ENCODE measurements at regions not wholly inside any gene's neighbourhood (a gene's known extent, or its start where the extent isn't known, plus 50 kb on each side); places are given as distances from the start of the nearest gene placed in this dataset.

DNA sequence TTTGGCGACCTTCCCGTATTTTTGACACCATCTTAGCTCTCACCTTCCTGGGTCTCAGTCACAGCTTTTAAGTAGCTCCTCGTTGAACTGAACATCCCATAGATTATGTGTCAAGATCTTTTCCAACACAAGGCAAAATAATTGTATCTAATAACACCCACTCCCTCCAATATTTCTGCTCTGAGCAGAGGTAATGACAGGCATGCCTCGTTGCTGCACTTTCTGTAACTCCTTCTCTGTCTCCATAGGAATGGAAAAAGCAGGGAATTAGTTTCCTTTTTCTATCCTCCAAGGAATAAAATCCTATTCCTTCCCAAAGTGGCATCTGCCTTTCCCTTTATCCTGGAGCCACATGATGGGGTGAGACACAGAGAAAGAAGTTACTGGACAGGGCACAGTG, 174.0 kb upstream of the CDH20 start:
- no peak for DNase-seq (ENCODE audit: low read depth in 2 of 2)

DNA sequence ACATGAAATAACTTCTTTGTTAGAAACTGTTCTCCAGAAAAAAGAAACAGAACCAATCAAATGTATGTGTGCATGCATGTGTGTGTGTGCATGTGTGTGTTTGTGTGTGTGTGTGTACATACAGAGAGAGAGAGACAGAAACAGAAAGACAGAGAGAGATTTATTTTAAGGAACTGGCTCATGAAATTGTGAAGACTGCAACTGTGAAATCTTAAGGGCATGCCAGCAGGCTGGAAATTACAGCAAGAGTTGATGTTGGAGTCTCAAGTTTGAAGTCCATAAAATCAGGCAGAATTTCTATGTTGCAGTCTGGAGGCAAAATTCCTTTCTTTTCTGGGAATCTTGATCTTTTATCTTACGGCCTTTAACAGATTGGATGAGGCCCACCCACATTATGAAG, 168.9 kb upstream of the CDH20 start:
- no peak for DNase-seq (ENCODE audit: low read depth in 2 of 2)

DNA sequence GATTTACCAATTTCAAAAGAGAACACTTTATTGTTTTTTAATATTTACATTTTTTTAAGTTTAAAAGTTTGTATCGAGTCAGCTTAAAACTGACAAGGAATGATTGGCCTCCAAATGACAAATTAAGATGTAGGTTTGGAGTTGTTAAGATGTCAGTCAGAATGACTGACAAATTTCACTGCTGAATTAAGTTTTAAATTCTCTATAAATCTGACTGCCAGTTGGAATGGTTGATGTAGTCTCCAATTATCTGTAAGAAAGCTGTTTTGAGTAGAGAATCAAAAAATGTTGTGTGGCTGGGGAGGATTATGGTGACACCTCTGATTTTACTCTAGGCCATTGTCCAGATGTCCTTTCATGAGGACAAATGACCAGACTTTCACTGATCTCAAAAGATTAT, 165.3 kb upstream of the CDH20 start:
- no peak for DNase-seq (ENCODE audit: low read depth in 2 of 2)

DNA sequence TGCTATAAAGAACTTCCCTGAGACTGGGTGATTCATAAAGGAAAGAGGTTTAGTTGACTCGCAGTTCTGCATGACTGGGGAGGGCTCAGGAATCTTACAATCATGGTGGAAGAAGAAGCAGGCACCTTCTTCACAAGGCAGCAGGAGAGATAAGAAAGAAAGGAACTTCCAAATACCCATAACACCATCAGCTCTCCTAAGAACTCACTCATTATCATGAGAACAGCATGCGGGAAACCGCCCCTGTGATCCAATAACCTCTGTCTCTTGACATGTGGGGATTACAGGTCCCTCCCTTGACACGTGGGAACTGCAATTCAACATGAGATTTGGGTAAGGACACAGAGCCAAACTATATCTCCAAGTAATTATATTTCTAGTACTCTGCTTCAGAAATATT, 163.8 kb upstream of the CDH20 start:
- DNase-seq (ENCODE audit: low read depth in 2 of 2), result no peak

DNA sequence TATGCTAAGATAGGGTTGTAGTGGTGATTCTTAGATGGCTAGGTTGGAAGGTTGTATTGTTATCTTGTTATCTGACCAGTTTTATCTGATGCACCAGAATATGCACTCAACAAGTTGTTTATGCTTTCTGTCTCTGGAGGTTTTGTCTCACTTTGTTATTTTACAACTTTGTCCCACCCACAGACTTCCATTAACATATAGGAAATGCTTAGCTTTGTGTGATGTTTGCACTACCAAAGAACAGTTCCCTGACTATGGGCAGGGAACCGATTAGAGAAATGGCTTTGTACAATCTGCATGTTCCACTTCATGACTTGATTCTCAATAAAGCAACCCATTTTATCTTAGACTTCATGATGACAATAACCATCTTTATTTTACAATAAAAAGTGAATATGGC, 160.6 kb upstream of the CDH20 start:
- no peak for DNase-seq (ENCODE audit: low read depth in 2 of 2)

DNA sequence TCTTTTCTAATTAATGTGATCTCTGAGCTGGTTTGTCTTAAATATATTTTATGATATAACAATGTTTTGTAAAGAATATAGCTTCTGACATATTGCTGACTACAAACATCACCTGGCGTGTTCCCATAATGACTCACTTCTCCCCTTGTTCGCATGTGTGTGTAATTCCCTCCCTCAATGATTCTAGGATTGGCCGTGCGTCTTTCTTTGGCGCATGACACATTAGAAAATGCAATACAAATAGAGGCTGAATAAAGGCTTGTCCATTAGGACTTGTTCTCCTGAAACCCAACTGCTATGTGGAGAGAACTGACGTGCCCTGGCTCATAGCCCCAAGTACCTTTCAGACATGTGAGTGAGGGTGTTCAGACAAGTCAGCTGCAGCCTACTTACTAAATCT, 159.7 kb upstream of the CDH20 start:
- no peak for DNase-seq (ENCODE audit: low read depth in 2 of 2)

DNA sequence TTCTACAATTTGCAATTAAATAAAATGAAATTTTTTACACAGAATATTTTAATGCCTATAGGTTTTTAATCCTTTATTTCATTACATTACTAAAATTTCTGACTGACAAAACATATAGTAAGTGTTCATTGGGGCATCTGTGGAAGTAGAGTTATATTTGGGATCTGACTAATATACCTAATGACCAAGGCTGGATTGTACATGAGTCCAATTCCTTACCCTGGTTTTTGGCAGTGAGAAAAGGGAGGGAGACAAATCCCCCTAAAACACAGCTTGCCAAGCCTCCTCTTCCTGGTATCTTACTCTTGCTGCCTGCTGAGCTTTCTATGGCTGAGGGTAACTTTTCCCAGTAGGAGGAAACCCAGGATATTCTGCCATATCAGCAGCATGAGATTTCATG, 149.4 kb upstream of the CDH20 start:
- DNase-seq (ENCODE audit: low read depth in 2 of 2), result no peak

DNA sequence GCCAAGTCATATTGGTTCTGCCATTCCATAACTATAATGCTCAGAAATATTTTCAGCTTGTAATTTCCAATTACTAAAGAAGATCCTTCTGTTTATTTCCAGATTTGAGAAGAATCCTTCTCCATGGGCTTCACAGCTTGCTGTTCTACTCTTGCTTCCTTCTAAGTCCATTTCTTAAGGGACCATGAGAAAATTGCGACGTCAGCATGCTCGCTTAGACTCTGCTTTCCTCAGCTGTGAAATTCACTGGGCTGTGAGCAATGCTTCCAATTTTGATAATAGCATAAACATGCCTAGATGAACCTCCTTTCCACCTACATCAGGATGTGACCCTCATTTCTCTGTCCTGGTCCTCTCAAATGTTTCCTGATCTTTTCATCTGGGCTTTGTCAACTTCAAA, 145.3 kb upstream of the CDH20 start:
- no peak for DNase-seq (ENCODE audit: low read depth in 2 of 2)

DNA sequence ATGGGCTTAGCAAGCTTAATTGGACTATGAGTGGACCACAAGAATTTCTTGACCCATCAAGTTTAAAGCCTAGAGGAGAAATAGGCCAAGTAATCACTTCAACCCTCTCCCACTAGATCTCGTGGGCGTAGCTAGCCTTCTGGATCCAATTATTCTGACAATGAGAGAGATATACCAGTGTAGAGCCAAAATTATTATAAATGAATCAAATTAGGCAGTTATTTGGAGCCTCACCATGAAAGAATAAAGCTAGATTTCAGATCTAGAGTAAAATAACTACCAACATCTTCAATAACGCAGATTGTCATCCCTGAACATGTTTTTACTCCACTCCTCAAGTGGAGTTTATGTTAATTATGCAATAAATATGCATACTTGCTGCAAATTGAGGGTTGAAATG, 143.9 kb upstream of the CDH20 start:
- DNase-seq (ENCODE audit: low read depth in 2 of 2), result no peak

DNA sequence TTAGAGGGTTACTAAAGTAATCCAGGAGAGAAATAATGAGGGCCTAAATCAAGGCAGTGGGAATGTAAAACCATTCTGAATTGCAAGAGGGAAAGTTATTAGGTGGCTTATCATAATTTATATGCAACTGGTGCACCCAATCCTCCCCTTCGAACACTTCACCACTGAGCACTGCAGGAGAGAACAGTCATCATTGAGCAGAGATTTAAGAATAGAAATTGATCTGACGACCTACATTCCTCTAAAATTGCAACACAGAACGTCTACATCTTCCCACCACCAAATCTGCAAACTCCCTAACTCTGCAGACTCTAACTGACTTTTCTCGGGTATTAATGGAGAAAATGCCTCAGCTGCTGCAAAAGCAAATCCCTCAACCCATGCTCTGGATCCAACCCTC, 138.5 kb upstream of the CDH20 start:
- DNase-seq (ENCODE audit: low read depth in 2 of 2), result no peak

DNA sequence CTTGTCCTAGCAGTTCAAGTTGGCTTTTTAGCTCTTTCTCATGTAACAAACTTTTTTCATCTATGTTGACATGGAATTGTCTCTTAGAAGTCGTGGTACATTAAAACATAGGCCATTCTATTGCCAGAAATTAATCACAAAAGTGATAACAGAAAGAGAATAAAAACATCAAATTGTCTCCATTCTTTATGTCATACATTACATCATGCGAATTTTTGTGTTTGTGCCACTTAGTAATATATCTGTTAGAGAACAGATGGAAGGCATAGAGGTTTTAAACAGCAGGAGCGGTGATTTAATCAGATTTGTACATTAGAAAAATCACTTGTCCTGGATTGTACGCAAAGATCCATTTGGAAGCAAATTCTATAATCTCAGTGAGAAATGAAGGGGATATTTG, 136.5 kb upstream of the CDH20 start:
- DNase-seq (ENCODE audit: low read depth in 2 of 2), result no peak

DNA sequence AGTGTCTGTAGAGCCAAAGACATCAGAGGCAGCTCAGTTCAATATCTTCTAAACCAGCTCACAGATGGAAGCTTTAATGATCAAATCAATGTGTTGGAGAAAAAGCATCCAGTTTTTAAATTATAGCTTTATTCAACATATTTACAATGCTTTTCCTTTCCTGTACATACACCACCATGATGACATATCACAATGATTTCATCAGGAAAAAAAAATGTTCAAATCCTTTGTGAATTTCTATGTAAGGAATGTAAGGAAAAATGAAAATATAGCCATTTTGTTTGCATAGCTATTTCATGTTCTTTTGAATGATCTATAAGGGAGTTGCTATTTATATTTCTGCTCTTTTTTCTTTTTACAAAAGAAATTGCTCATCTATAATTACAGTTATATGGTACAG, 134.7 kb upstream of the CDH20 start:
- DNase-seq (ENCODE audit: low read depth in 2 of 2), result no peak

DNA sequence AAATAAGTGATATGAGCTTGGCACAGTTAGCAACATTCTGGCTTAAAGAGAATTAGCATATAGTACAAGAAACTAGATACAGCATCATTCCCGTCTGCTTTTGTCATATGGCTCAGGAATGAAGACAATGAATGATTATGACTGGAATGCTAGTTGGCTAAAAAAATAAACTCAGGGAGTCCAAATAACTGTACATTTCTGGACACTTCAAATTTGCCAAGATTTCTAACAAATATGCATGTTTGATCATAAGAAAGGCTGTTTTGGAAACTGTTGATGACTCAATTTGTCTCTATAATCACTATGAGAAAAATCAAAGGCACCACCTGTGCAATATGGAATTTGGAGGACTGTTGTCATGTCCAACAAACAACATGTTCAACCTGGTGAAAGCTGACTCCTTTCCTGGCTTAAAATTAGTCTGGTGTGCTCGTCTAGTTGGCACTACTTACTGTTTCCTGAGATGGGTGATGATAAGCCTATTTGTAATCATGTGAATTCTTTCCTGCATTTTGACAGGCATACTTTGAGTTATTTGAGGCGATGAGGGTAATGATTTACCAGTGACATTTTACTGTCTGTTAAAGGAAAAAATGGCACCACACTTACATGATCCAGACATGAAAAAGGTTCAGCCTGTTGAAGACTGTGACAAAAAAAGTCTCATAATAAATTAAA, 133.9 kb upstream of the CDH20 start:
- DNase-seq (ENCODE audit: low read depth in 2 of 2), result peak; percentile 48 to 51

DNA sequence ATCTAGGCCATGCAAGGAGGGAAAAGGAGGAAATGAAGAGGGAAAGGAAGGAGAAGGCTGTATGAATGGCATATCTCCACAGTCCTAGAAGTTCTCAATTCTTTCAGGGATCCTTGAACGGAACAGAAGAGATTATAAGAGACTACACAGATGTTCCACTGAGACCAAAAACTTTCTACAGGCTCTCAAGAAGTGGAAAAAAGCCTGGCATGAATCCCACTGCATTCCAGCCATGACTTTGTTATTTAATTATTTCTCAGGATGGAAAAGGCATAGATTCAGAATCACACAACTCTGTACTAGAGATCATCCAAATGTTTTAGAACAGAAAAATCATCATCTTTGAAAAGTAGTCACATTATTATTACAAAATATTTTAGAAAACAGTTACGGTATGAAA, 131.7 kb upstream of the CDH20 start:
- peak; percentile 21 for DNase-seq (ENCODE audit: low read depth in 2 of 2)

DNA sequence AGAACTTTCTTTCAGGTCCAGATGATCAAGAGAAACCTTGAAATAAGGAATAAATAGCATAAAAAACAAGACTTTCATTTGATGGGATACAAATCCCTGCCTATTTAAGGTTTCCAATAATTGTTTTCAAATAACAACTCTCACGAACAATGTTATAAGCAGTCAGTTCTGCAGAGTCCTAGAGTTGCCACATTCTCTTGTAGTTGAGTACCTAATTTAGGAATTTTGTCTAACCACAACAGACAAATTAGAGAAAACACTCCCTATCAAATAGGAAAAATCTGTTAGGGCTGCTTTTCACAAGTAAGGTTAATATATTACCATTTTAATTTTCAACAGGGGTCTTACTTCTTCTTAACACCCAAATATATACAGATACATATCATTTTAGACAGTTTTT, 130.1 kb upstream of the CDH20 start:
- DNase-seq (ENCODE audit: low read depth in 2 of 2), result no peak

DNA sequence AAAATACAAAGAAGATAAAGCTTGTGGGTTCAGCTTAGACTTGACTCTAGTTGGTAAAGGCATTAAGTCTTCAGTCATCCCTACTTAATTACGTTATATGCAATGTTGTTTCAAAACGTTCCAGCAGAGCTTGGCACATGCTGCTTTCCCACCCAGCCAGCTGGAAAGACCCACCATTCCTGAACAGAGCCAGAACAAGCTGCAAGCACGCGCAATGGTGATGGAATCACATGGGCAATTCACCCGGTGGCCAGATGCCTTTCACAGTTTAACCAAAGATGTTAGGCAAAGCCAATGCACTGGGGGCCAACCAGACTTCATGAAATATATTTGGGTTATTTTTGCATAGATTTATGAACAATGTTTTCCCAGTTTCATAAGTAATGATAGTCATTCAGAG, 123.4 kb upstream of the CDH20 start:
- no peak for DNase-seq (ENCODE audit: low read depth in 2 of 2)

DNA sequence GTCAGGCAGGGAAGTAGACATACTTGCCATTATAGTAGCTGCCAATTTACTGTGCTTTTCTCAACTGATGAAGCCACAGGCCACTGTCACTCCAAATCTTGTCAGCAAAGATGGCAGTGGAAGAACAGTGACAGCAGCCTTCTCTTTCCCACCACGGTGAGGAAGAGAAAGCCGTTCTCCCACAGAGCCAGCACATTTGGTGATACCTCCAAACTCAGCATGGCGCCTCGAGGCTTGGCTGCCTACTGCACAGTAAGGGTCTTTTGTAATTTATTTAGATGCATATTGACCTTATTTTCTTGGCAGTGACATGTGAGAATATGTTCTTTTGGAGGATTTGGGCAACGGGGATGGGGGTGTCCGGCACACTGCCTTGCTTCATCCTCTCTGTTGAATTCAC, 117.2 kb upstream of the CDH20 start:
- no peak for DNase-seq (ENCODE audit: low read depth in 2 of 2)

DNA sequence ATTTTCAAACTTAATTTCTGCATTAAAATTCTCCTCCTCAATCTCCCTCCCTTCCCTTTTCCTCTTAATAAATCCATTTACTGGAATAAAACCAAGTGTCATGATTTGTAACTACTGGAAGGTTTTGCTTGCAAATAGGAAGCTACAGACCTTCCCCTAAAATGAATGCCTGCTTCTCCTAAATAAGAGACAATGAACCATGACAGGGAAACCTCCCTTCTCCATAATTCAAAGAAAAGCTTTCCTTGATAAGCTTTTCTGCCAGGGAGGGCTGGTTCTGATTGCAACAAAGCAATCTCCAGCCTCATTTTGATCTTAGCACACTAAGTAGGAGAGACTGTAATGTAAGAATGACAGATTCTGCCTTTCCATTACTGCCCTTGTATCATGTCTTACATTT, 111.0 kb upstream of the CDH20 start:
- no peak for DNase-seq (ENCODE audit: low read depth in 2 of 2)

DNA sequence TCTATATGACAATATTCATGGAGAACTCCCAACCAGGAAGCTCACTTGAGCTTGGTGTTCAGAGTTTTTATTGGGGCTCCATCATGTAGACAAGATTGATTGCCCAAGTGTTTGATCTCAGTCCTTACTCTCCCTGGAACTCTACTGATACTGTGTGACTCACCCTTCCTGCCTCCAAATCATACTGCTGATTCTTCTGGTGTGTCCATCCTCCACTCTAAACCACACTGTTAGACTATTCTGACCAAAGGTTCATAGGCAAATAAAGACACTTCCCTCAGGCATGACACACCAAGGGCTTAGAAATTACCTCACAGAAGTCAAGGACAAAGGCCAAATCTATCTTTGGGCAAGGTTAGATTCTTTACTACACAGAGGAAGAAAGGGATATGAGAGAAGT, 107.9 kb upstream of the CDH20 start:
- no peak for DNase-seq (ENCODE audit: low read depth in 2 of 2)

DNA sequence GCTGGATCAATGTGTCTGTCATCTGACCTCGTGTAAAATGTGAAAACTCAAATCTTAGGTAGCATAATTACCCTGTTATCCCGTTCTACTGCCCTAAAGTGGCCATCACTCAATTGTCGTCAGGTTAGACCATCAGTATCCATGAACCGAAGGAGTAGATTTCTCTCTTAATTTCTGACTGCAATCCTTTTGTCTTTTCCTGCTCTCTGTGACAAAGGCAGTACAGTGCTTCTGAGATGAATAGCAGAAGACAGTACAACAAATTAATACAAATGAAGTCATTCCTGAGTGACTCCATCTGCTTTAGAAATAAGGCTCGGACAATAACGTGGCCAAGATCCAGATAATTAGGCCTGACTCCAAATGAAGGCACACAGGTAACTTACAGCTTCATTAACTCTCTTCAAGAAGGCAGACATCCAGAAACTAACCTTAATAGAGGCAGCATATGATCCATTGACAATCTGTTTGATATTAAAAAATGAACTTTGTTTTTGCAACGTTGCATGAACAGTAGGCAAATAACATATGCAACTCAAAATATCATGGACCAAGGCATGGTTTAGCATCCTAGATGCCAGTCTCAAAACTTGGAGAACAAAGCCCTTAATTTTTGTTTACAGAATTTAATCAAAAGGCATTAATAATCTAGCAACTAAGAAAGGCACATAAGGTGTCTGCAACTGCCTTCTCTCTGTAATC, 96.7 kb upstream of the CDH20 start:
- no peak for DNase-seq (ENCODE audit: low read depth in 2 of 2)

DNA sequence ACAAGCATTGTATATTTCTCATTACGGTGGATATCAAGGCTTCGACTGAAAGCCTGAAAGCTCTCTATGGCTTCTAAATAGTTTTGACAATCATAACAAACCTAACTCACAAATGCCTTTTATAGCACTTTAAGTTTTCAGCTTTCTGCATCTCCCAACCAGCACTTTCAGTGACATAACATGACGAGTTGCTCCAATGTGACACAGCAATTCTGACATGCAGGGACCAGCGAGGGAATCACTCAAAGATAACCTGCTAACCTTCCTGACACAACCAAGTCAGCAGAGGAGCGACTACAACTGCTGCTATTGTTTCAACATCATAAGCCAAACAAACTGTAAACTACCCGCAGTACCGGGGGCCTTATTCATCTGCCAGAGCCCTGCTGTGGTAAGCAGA, 95.7 kb upstream of the CDH20 start:
- DNase-seq (ENCODE audit: low read depth in 2 of 2), result no peak

DNA sequence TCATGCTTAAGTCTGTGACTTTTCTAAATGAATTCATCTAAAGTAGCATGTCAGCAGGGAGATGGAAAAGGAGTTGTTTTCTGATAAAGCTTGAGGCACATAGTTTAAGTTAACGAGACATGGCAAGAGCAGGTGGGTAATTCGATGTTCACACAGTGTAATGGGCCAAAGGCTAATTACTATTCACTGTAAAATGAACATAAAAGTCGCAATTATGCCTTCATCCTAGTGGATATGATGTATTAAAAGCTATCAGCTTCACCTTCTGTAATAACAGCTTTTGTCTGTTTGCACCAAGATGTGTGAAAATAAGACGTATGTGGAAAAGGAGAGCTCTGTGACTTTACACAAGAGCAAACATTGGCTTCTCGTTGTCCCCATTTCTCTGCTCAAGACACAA, 94.2 kb upstream of the CDH20 start:
- DNase-seq (ENCODE audit: low read depth in 2 of 2), result no peak

DNA sequence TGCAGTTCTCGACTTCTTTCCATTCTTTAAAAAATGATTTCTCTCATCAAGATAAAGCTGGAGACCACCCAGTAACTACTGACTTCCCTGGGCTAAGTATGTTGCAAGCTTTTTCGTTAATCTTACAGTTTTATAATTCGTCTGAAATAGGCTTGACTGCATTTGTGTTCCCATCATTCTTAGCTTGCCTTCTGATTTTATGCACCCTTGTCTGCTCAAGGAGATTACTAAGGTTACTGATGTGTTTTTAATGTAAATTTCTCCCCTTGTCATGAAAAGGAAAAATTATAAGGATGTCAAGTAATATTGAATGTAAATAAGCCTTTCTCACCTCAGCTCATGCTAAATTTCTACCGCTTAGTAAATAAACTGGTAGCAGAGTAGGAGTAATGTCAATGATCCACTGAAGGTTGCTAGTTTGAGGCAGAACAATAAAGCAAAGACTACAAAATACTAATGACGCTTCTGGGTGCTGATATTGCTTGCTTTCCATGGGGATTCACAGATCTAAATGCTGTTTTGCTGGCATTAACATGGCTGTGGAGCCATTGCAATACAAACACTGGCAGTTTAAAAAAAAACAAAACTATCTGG, 91.9 kb upstream of the CDH20 start:
- no peak for DNase-seq (ENCODE audit: low read depth in 2 of 2)

DNA sequence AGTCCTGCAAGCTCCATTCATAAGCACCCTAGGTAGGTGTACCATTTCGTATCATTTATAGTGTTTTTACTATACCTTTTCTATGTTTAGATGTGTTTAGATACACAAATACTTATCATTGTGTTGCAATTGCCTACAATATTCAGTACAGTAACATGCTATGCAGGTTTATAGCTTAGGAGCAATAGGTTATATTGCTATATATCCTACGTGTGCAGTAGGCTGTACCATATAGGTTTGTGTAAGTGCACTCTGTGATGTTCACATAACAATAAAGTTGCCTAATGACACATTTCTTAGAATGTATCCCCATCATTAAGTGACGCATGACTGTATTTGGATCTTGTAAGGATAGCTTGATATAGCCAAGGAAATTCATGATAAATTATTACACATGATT, 88.6 kb upstream of the CDH20 start:
- no peak for DNase-seq (ENCODE audit: low read depth in 2 of 2)

All from fibroblast of skin of left quadriceps (primary cell).